Neural cell (in vitro differentiated cells): ENCODE measurements at regions not wholly inside any gene's neighbourhood (a gene's known extent, or its start where the extent isn't known, plus 50 kb on each side); places are given as distances from the start of the nearest gene placed in this dataset.

Experiments
- H2AFZ ChIP-seq: fragments of 200-600, 300-800 bp; sonication (generic), shearing (Covaris generic); 2 replicates; pipeline ENCODE4 v1.6.0; 2014; ENCODE audit warnings: low read depth, mild to moderate bottlenecking, antibody characterized with exemption, low read length, moderate library complexity
- H3F3A ChIP-seq: fragments of 200-600 bp; shearing (Covaris generic); 2 replicates; pipeline ENCODE4 v1.6.1; 2016; ENCODE audit warnings: mild to moderate bottlenecking, moderate library complexity, mixed read lengths, antibody characterized with exemption, low read length; ENCODE audit not compliant: insufficient read depth, poor library complexity, severe bottlenecking
- H3K27ac ChIP-seq: fragments of 200-600, 300-800 bp; sonication (generic), shearing (Covaris generic); 2 replicates; pipeline ENCODE4 v1.5.1; 2014; ENCODE audit warnings: mild to moderate bottlenecking, low read length, moderate library complexity
- H3K27me3 ChIP-seq: fragments of 300-800, 200-600 bp; sonication (generic), shearing (Covaris generic); 2 replicates; pipeline ENCODE4 v1.6.0; 2014; ENCODE audit warnings: mild to moderate bottlenecking, low read depth, low read length, moderate library complexity; ENCODE audit not compliant: insufficient read depth
- H3K36me3 ChIP-seq: fragments of 300-800, 200-600 bp; sonication (generic), shearing (Covaris generic); 2 replicates; pipeline ENCODE4 v1.5.1; 2014; ENCODE audit warnings: mild to moderate bottlenecking, antibody characterized with exemption, low read length, moderate library complexity; ENCODE audit not compliant: insufficient read depth
- H3K4me2 ChIP-seq: fragments of 300-800, 200-600 bp; sonication (generic), shearing (Covaris generic); 2 replicates; pipeline ENCODE4 v1.6.0; 2014; ENCODE audit warnings: mild to moderate bottlenecking, low read length
- H3K4me3 ChIP-seq: fragments of 300-800, 200-600 bp; sonication (generic), shearing (Covaris generic); 2 replicates; pipeline ENCODE4 v1.5.1; 2014; ENCODE audit warnings: mild to moderate bottlenecking, low read length, moderate library complexity
- H3K79me2 ChIP-seq: fragments of 200-600 bp; shearing (Covaris generic); replicated peaks from 2 replicates; pipeline ENCODE4 v1.6.0; 2014; ENCODE audit warnings: mild to moderate bottlenecking, low read length, moderate library complexity; ENCODE audit not compliant: insufficient read depth
- H3K9ac ChIP-seq: fragments of 300-800, 200-600 bp; sonication (generic), shearing (Covaris generic); 2 replicates; pipeline ENCODE4 v1.6.1; 2016; ENCODE audit warnings: mild to moderate bottlenecking, low read length, mixed read lengths
- H3K9me2 ChIP-seq: fragments of 200-600 bp; shearing (Covaris generic); 2 replicates; pipeline ENCODE4 v1.6.1; 2016; ENCODE audit warnings: mild to moderate bottlenecking, low read length, mixed read lengths; ENCODE audit not compliant: insufficient read depth
- H3K9me3 ChIP-seq: fragments of 200-600, 300-800 bp; sonication (generic), shearing (Covaris generic); 2 replicates; pipeline ENCODE4 v1.6.1; 2016; ENCODE audit warnings: mild to moderate bottlenecking, mixed run types, low read length, moderate library complexity, mixed read lengths
- H4K20me1 ChIP-seq: fragments of 200-600 bp; shearing (Covaris generic); 2 replicates; pipeline ENCODE4 v1.6.1; 2016; ENCODE audit warnings: mild to moderate bottlenecking, mixed run types; ENCODE audit not compliant: insufficient read depth
- CTCF ChIP-seq: fragments of 450-650 bp; IDR thresholded peaks from 2 replicates; pipeline ENCODE4 v1.5.1; 2014; ENCODE audit warnings: antibody characterized with exemption, mild to moderate bottlenecking, moderate library complexity; ENCODE audit not compliant: poor library complexity, severe bottlenecking
- EP300 ChIP-seq: fragments of 450-650 bp; conservative IDR thresholded peaks from 2 replicates; pipeline ENCODE4 v1.6.1; 2014; ENCODE audit warnings: antibody characterized with exemption, mild to moderate bottlenecking, moderate library complexity; ENCODE audit not compliant: poor library complexity, severe bottlenecking
- EZH2 ChIP-seq: fragments of 200-600, 300-800 bp; shearing (Covaris generic), sonication (generic); IDR thresholded peaks from 2 replicates; pipeline ENCODE4 v1.6.1; 2014; ENCODE audit warnings: antibody characterized with exemption, low read length, borderline replicate concordance, mild to moderate bottlenecking; ENCODE audit not compliant: insufficient read depth, poor library complexity, severe bottlenecking
- MXI1 ChIP-seq: fragments of 450-650 bp; conservative IDR thresholded peaks from 2 replicates; pipeline ENCODE4 v1.6.1; 2014; ENCODE audit warnings: antibody characterized with exemption, mild to moderate bottlenecking; ENCODE audit not compliant: poor library complexity, severe bottlenecking
- POLR2AphosphoS5 ChIP-seq: IDR thresholded peaks from 2 replicates; pipeline ENCODE4 v1.6.1; 2012
- RAD21 ChIP-seq: fragments of 450-650 bp; conservative IDR thresholded peaks from 2 replicates; pipeline ENCODE4 v1.6.1; 2014; ENCODE audit warnings: antibody characterized with exemption, mild to moderate bottlenecking, moderate library complexity
- REST ChIP-seq: IDR thresholded peaks from 2 replicates; pipeline ENCODE4 v1.6.1; 2012; ENCODE audit warnings: borderline replicate concordance
- SMC3 ChIP-seq: fragments of 450-650 bp; conservative IDR thresholded peaks from 2 replicates; pipeline ENCODE4 v1.6.1; 2014; ENCODE audit warnings: antibody characterized with exemption, mild to moderate bottlenecking, moderate library complexity; ENCODE audit not compliant: poor library complexity
- TAF1 ChIP-seq: IDR thresholded peaks from 2 replicates; pipeline ENCODE4 v1.6.1; 2012; ENCODE audit warnings: low read depth

GRCh38 chr3:106294121-106294520, 425.3 kb upstream of the CBLB start:
- H3K9me3 ChIP-seq: no peaks in the 10 kb centered on the region
- H3K4me2 ChIP-seq: no peak overlapping the region
- no peaks in the 10 kb centered on the region for H3K36me3 ChIP-seq
- no peaks in the 10 kb centered on the region for H3K9me2 ChIP-seq
- no peaks in the 10 kb centered on the region for H3K79me2 ChIP-seq
- no peaks in the 10 kb centered on the region for H3F3A ChIP-seq
- no peak overlapping the region for H3K4me3 ChIP-seq
- no peaks in the 10 kb centered on the region for H4K20me1 ChIP-seq
- no peak overlapping the region for H3K9ac ChIP-seq
- H3K27ac ChIP-seq: no peak overlapping the region
- no peak overlapping the region for H2AFZ ChIP-seq
- TF ChIP-seq CTCF (no peak), SMC3 (no peak), RAD21 (no peak)
- H3K27me3 ChIP-seq: no peaks in the 10 kb centered on the region

- no peaks in the 10 kb centered on the region for H3K9me2 ChIP-seq
- H3K27ac ChIP-seq: no peak overlapping the region
- H3K36me3 ChIP-seq: no peaks in the 10 kb centered on the region
- H4K20me1 ChIP-seq: no peaks in the 10 kb centered on the region
- H3K79me2 ChIP-seq: no peaks in the 10 kb centered on the region
- H3K9me3 ChIP-seq: no peaks in the 10 kb centered on the region
- H2AFZ ChIP-seq: no peak overlapping the region
- no peak overlapping the region for H3K4me3 ChIP-seq
- H3F3A ChIP-seq: no peaks in the 10 kb centered on the region
- no peak overlapping the region for H3K4me2 ChIP-seq
- TF ChIP-seq EP300: no peak
- no peak for TF ChIP-seq RAD21
- TF ChIP-seq MXI1: no peak
- no peak for TF ChIP-seq CTCF
- TF ChIP-seq REST: no peak
- TF ChIP-seq EZH2: no peak
- TF ChIP-seq POLR2AphosphoS5: no peak
- no peak for TF ChIP-seq TAF1
- TF ChIP-seq SMC3: no peak
- no peak overlapping the region for H3K9ac ChIP-seq
- no peaks in the 10 kb centered on the region for H3K27me3 ChIP-seq
Measured at GRCh38 chr3:106296062-106296461, 427.2 kb upstream of the CBLB start.
